Suprapubic skin (tissue), 3 donors: ENCODE measurements at regions not wholly inside any gene's neighbourhood (a gene's known extent, or its start where the extent isn't known, plus 50 kb on each side); places are given as distances from the start of the nearest gene placed in this dataset.

Experiments
- CTCF ChIP-seq, 2 donors: fragments of 200-600 bp in 1 of 2; fragments of 450-650 bp in 1 of 2; sonication (generic) in 1 of 2; IDR thresholded peaks; one replicate each; pipeline ENCODE4 v1.5.1; 2016 to 2019; ENCODE audit warnings: antibody characterized with exemption in 2 of 2, mild to moderate bottlenecking in 1 of 2, moderate library complexity in 1 of 2
- EP300 ChIP-seq: sonication (generic); formaldehyde crosslinking; IDR thresholded peaks from one replicate; pipeline ENCODE4 v1.6.1; 2017; ENCODE audit warnings: antibody characterized with exemption
- POLR2A ChIP-seq, 2 donors: fragments of 450-650 bp; IDR thresholded peaks; one replicate each; pipeline ENCODE4 v1.6.1; 2017; ENCODE audit warnings: antibody characterized with exemption in 2 of 2, mild to moderate bottlenecking in 2 of 2, moderate library complexity in 2 of 2

- TF ChIP-seq CTCF (IDR thresholded peaks at IDR 0.05) (no peak), POLR2A (IDR thresholded peaks at IDR 0.05) (no peak), EP300 (no peak)
Observed at GRCh38 chr4:99710681-99711345, 53.2 kb upstream of the C4orf54 start.
